CD8-positive, alpha-beta memory T cell (primary cell): ENCODE measurements at regions not wholly inside any gene's neighbourhood (a gene's known extent, or its start where the extent isn't known, plus 50 kb on each side); places are given as distances from the start of the nearest gene placed in this dataset.
"Not testable (repeated sequence)": the region's sequence is repeated elsewhere in the genome, so short reads cannot be mapped to it uniquely, and the experiment has no call there.

ENCODE experiments used
- CTCF ChIA-PET: fragments of 350-600 bp; sonication (Branson Sonifier 250); formaldehyde crosslinking; loops from one replicate; lab custom pipeline; 2021; ENCODE audit warnings: antibody characterized with exemption; lab: Charles Lee
- POLR2A ChIA-PET: fragments of 350-600 bp; sonication (Branson Sonifier 250); formaldehyde crosslinking; loops from one replicate; lab custom pipeline; 2021; ENCODE audit warnings: antibody characterized with exemption; lab: Charles Lee
- DNase-seq, 5 donors: peaks; one replicate each; pipeline versions ENCODE4 v3.0.0 to v3.0.0-alpha.2; 2020 to 2022; ENCODE audit warnings: mixed read lengths in 1 of 5
- H3K27ac ChIP-seq: one replicate; pipeline ENCODE4 v1.7.0; 2013; ENCODE audit warnings: low read depth, mild to moderate bottlenecking, low read length, moderate library complexity
- H3K27me3 ChIP-seq: 2 replicates; pipeline ENCODE4 v1.7.0; 2013; ENCODE audit warnings: low read length, mild to moderate bottlenecking; ENCODE audit not compliant: insufficient read depth, poor library complexity, severe bottlenecking
- H3K36me3 ChIP-seq: 2 replicates; pipeline ENCODE4 v1.7.0; 2013; ENCODE audit warnings: mild to moderate bottlenecking, low read length, moderate library complexity; ENCODE audit not compliant: insufficient read depth
- H3K4me1 ChIP-seq: 2 replicates; pipeline ENCODE4 v1.7.0; 2013; ENCODE audit warnings: mild to moderate bottlenecking, low read length, moderate library complexity; ENCODE audit not compliant: insufficient read depth
- H3K4me3 ChIP-seq: 2 replicates; pipeline ENCODE4 v1.7.0; 2013; ENCODE audit warnings: mild to moderate bottlenecking, low read length
- H3K9me3 ChIP-seq: 2 replicates; pipeline ENCODE4 v1.7.0; 2013; ENCODE audit warnings: mild to moderate bottlenecking, low read length
- H3K27ac Mint-ChIP-seq, 8 donors: one replicate each; pipeline ENCODE4 v1.8.0; 2020 to 2021; ENCODE audit warnings: mixed read lengths in 8 of 8, mild to moderate bottlenecking in 6 of 8, inconsistent platforms in 3 of 8, moderate library complexity in 3 of 8
- H3K27me3 Mint-ChIP-seq, 2 donors: one replicate each; pipeline ENCODE4 v1.8.0; 2020 to 2021; ENCODE audit warnings: mixed read lengths in 2 of 2, mild to moderate bottlenecking in 1 of 2, moderate library complexity in 1 of 2
- H3K36me3 Mint-ChIP-seq, 3 donors: one replicate each; pipeline ENCODE4 v1.8.0; 2020 to 2021; ENCODE audit warnings: mixed read lengths in 3 of 3, inconsistent platforms in 1 of 3, mild to moderate bottlenecking in 1 of 3
- H3K4me1 Mint-ChIP-seq, 3 donors: one replicate each; pipeline ENCODE4 v1.8.0; 2020 to 2021; ENCODE audit warnings: mixed read lengths in 3 of 3, inconsistent platforms in 1 of 3, mild to moderate bottlenecking in 1 of 3
- H3K4me3 Mint-ChIP-seq, 7 donors: one replicate each; pipeline ENCODE4 v1.8.0; 2020 to 2021; ENCODE audit warnings: mixed read lengths in 7 of 7, mild to moderate bottlenecking in 6 of 7, moderate library complexity in 4 of 7, inconsistent platforms in 2 of 7
- H3K9me3 Mint-ChIP-seq, 5 donors: one replicate each; pipeline ENCODE4 v1.8.0; 2020 to 2022; ENCODE audit warnings: mixed read lengths in 5 of 5, mild to moderate bottlenecking in 3 of 5, moderate library complexity in 2 of 5, inconsistent platforms in 1 of 5

GRCh38 chr2:185245216-185245615, 493.4 kb upstream of the FSIP2 start:
- Mint-ChIP-seq H3K4me1 (no peaks in the 10 kb centered on the region), H3K36me3 (no peaks in the 10 kb centered on the region), H3K4me3 (no peak overlapping the region), H3K27me3 (no peaks in the 10 kb centered on the region), H3K27ac (no peak overlapping the region), H3K9me3 (peaks cover 0 to 28% (median 5%) of the 10 kb centered on the region in 5 donors)
- Histone ChIP-seq H3K27me3 (no peaks in the 10 kb centered on the region), H3K9me3 (no peaks in the 10 kb centered on the region), H3K4me3 (no peak overlapping the region), H3K36me3 (no peaks in the 10 kb centered on the region), H3K27ac (no peak overlapping the region), H3K4me1 (no peaks in the 10 kb centered on the region)
- POLR2A ChIA-PET: no interaction called here
- CTCF ChIA-PET: no interaction called here
- DNase-seq: no peak

- Mint-ChIP-seq H3K4me1 (no peaks in the 10 kb centered on the region), H3K4me3 (no peak overlapping the region), H3K9me3 (peaks cover 0 to 25% (median 5%) of the 10 kb centered on the region in 5 donors), H3K27me3 (no peaks in the 10 kb centered on the region), H3K27ac (no peak overlapping the region), H3K36me3 (no peaks in the 10 kb centered on the region)
- Histone ChIP-seq H3K27me3 (no peaks in the 10 kb centered on the region), H3K27ac (no peak overlapping the region), H3K36me3 (no peaks in the 10 kb centered on the region), H3K4me1 (no peaks in the 10 kb centered on the region), H3K9me3 (no peaks in the 10 kb centered on the region), H3K4me3 (no peak overlapping the region)
- POLR2A ChIA-PET: no interaction called here
- DNase-seq: no peak
- CTCF ChIA-PET: no interaction called here
These were observed 492.8 kb upstream of the FSIP2 start for GRCh38 chr2:185245806-185246205.

GRCh38 chr2:185246717-185247116, 491.9 kb upstream of the FSIP2 start:
- Mint-ChIP-seq H3K27ac (no peak overlapping the region), H3K4me3 (no peak overlapping the region), H3K36me3 (no peaks in the 10 kb centered on the region), H3K27me3 (no peaks in the 10 kb centered on the region), H3K9me3 (peaks cover 0 to 16% (median 5%) of the 10 kb centered on the region in 5 donors), H3K4me1 (no peaks in the 10 kb centered on the region)
- H3K27me3 ChIP-seq: no peaks in the 10 kb centered on the region
- H3K4me3 ChIP-seq: no peak overlapping the region
- H3K9me3 ChIP-seq: no peaks in the 10 kb centered on the region
- ChIA-PET CTCF (no interaction called here), POLR2A (no interaction called here)
- no peak for DNase-seq
- H3K27ac ChIP-seq: no peak overlapping the region
- H3K4me1 ChIP-seq: no peaks in the 10 kb centered on the region
- no peaks in the 10 kb centered on the region for H3K36me3 ChIP-seq

- Mint-ChIP-seq H3K36me3 (no peaks in the 10 kb centered on the region), H3K27me3 (no peaks in the 10 kb centered on the region), H3K4me3 (no peak overlapping the region), H3K9me3 (peaks cover 3 to 9% (median 4%) of the 10 kb centered on the region in 5 donors), H3K27ac (no peak overlapping the region), H3K4me1 (no peaks in the 10 kb centered on the region)
- H3K4me3 ChIP-seq: no peak overlapping the region
- H3K27me3 ChIP-seq: no peaks in the 10 kb centered on the region
- H3K9me3 ChIP-seq: no peaks in the 10 kb centered on the region
- ChIA-PET POLR2A (no interaction called here), CTCF (no interaction called here)
- no peak overlapping the region for H3K27ac ChIP-seq
- no peaks in the 10 kb centered on the region for H3K4me1 ChIP-seq
- DNase-seq: no peak
- no peaks in the 10 kb centered on the region for H3K36me3 ChIP-seq
These were observed 483.0 kb upstream of the FSIP2 start for GRCh38 chr2:185255566-185255965.

- CTCF ChIA-PET: no interaction called here
- no peak overlapping the region for H3K4me3 Mint-ChIP-seq
- Histone ChIP-seq H3K4me3 (no peak overlapping the region), H3K4me1 (no peaks in the 10 kb centered on the region), H3K9me3 (no peaks in the 10 kb centered on the region), H3K27ac (no peak overlapping the region), H3K27me3 (no peaks in the 10 kb centered on the region), H3K36me3 (no peaks in the 10 kb centered on the region)
- DNase-seq: no peak
- no peaks in the 10 kb centered on the region for H3K36me3 Mint-ChIP-seq
- no peak overlapping the region for H3K27ac Mint-ChIP-seq
- POLR2A ChIA-PET: no interaction called here
- H3K4me1 Mint-ChIP-seq: no peaks in the 10 kb centered on the region
- peaks cover 0 to 7% (median 4%) of the 10 kb centered on the region in 5 donors for H3K9me3 Mint-ChIP-seq
- H3K27me3 Mint-ChIP-seq: no peaks in the 10 kb centered on the region
These were observed 472.9 kb upstream of the FSIP2 start for GRCh38 chr2:185265747-185266146.

- no peaks in the 10 kb centered on the region for H3K36me3 Mint-ChIP-seq
- no peaks in the 10 kb centered on the region for H3K4me1 Mint-ChIP-seq
- no peaks in the 10 kb centered on the region for H3K27me3 Mint-ChIP-seq
- Histone ChIP-seq H3K27me3 (no peaks in the 10 kb centered on the region), H3K36me3 (no peaks in the 10 kb centered on the region), H3K4me3 (no peak overlapping the region), H3K4me1 (no peaks in the 10 kb centered on the region), H3K9me3 (no peaks in the 10 kb centered on the region), H3K27ac (no peak overlapping the region)
- H3K27ac Mint-ChIP-seq: no peak overlapping the region
- no peak overlapping the region for H3K4me3 Mint-ChIP-seq
- ChIA-PET CTCF (no interaction called here), POLR2A (no interaction called here)
- no peak for DNase-seq
- H3K9me3 Mint-ChIP-seq: peaks cover 2 to 7% (median 4%) of the 10 kb centered on the region in 5 donors
These were observed 470.0 kb upstream of the FSIP2 start for GRCh38 chr2:185268651-185269050.

GRCh38 chr2:185274718-185275484, 463.7 kb upstream of the FSIP2 start:
- no peaks in the 10 kb centered on the region for H3K27me3 Mint-ChIP-seq
- Histone ChIP-seq H3K36me3 (no peaks in the 10 kb centered on the region), H3K4me1 (no peaks in the 10 kb centered on the region), H3K9me3 (no peaks in the 10 kb centered on the region), H3K4me3 (no peak overlapping the region), H3K27ac (no peak overlapping the region), H3K27me3 (no peaks in the 10 kb centered on the region)
- POLR2A ChIA-PET: no interaction called here
- no peaks in the 10 kb centered on the region for H3K36me3 Mint-ChIP-seq
- no peak for DNase-seq
- H3K4me1 Mint-ChIP-seq: no peaks in the 10 kb centered on the region
- CTCF ChIA-PET: no interaction called here
- H3K9me3 Mint-ChIP-seq: peaks cover 0 to 10% (median 5%) of the 10 kb centered on the region in 5 donors
- H3K4me3 Mint-ChIP-seq: no peak overlapping the region
- no peak overlapping the region for H3K27ac Mint-ChIP-seq

GRCh38 chr2:185275979-185276378, 462.6 kb upstream of the FSIP2 start:
- DNase-seq, H3K36me3 Mint-ChIP-seq, H3K27me3 Mint-ChIP-seq, H3K36me3 ChIP-seq, H3K4me1 Mint-ChIP-seq, H3K4me3 ChIP-seq, CTCF ChIA-PET, H3K27ac ChIP-seq, POLR2A ChIA-PET, H3K4me1 ChIP-seq, H3K27me3 ChIP-seq, H3K4me3 Mint-ChIP-seq, H3K27ac Mint-ChIP-seq, H3K9me3 ChIP-seq: not testable (repeated sequence)
- H3K9me3 Mint-ChIP-seq: peaks cover 0 to 10% (median 5%) of the 10 kb centered on the region in 5 donors
